ENCODE measurements at regions not wholly inside any gene's neighbourhood (a gene's known extent, or its start where the extent isn't known, plus 50 kb on each side); places are given as distances from the start of the nearest gene placed in this dataset.

DNA sequence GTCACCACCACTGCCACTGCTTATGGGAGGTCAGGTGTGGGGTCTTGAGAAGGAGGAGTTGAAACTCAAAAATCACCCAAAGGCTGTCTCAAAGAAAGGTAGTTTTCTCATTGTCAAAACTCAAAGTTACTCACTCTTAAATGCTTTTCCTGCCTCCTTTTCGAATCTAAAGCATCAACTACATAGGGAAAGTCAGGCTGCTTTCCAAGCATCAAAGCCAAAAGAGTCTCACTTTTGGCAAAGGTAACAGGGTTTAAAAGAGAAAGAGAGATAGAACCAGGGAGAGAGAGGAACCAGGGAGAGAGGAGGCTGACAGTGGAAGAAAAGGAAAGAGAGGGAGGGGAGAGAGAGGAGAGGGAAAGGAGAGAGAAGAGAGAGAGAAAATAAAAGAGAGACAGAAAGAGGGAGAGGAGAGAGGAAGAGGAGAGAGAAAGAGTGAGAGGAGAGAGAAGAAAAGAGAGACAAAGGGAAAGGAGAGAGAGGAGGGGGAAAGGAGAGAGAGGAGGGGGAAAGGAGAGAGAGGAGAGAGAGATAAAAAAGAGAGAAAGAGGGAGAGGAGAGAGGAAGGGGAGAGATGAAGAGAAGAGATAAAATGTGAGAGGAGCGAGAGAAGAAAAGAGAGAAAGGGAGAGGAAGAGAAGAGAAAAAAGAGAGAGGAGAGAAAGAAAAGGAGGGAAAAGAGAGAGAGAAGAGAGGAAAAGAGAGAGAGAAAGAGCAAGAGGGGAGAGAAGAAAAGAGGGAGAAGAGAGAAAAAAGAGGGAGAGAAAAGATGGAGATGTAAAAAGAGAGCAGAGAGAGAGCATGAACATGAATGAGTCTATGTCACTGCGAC lies 262.0 kb upstream of the TSHZ3 start:
- DNase-seq, result no peak

- no peak for DNase-seq
Measured at GRCh38 chr19:31612873-31613272, 263.6 kb upstream of the TSHZ3 start.

DNA sequence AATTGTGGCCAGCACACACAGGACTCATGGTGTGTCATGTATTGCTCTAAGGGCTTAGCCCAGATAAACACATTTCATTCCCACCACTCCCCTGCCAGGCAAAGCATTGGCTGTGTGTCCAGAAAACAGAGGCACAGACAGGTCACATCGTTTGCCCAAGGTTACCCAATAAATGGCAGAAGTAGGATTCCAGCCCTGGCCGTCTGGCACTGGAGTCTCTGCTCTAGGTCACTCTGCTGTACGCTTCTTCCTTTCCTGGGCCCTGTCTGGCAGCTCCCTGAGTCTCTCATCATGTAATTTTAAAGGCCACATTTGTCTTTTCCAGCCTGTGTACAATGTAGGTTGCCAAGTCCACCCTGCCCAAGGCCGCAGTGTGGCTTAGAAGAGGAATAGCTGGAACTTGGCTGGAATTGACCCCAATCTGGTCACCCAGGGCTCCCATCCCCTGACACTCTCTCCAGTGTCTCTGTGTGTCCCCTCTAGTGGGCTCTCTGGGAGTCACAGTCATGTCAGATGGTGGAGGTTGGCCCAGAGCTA lies 264.5 kb upstream of the TSHZ3 start:
- DNase-seq, result no peak

DNA sequence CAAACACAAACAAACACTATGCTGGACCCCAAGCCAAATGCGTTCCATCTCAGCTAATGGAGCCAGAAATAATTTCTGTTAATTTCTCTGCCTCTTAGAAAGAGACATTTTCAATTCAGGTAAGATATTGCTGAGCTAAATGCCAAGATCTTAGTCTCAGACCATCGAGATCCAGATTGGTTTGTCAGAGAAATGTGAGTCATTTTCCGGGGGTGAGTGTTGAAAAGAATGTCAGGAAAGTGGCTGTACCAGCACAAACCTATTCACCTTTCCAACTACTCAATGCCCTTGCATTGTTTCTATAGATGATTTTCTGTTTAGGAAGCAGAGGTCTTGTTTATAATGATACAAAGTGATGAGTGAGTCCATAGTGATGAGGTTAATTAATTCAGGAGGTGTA lies 266.8 kb upstream of the TSHZ3 start:
- DNase-seq, result no peak

GRCh38 chr19:31617010-31617585 lies 267.9 kb upstream of the TSHZ3 start:
- no peak for DNase-seq

GRCh38 chr19:31625056-31625455 lies 275.8 kb upstream of the TSHZ3 start:
- DNase-seq, result no peak

DNA sequence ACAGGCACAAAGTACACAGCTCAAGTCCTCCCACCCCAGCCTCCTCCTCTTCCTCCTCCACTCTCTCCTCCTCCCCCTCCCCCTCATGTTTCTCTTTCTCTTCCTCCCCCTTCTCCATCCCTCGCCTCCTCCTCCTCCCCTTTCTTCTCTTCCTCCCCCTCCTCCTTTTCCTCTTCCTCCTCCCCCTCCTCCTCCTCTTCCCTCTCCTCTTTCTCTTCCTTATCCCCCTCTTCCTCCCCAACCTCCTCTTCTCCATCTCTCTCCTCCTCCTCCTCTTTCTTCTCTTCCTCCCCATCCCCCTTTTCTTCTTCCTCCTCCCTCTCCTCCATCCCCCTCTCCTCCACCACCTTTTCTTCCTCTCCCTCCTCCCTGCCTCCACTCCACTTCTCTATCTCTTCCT lies 276.3 kb upstream of the TSHZ3 start:
- no peak for DNase-seq

- DNase-seq, result no peak
Measured at GRCh38 chr19:31626941-31627340, 277.7 kb upstream of the TSHZ3 start.

DNA sequence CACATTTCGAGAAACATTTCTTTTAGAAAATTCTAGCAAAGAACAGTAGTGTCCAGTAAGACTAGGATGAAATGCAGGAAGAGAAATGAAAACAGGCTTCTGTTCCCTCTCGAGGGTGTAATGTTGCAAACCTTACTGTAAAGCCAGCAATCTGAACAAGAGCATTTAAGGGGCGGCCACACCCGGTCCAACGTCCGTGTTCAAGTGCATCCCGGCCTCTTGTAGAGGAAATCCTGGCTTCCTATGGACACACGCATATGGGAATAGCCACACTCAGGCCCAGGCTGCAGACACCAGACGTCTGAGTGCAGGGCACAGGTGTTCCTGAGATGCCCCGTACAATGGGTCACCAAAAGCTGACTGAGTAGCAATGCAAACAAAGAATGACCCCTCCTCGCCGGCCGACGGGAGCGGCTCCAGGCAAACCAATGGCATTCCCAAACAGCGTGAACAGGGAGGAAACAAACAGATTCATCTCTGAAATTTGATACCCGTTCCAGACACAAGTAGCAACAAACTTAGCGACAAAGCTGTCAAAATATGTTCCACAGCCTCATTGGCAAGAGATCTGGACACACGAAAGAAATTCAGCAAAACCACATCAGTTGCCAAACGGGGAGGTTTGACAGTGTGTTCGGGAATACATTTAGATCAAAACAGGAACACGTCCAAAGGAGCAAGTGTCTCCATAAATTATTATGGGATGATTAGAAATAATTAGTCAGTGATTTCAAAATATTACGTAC lies 278.6 kb upstream of the TSHZ3 start:
- no peak for DNase-seq

GRCh38 chr19:31629579-31630363 lies 280.5 kb upstream of the TSHZ3 start:
- DNase-seq, result no peak

DNA sequence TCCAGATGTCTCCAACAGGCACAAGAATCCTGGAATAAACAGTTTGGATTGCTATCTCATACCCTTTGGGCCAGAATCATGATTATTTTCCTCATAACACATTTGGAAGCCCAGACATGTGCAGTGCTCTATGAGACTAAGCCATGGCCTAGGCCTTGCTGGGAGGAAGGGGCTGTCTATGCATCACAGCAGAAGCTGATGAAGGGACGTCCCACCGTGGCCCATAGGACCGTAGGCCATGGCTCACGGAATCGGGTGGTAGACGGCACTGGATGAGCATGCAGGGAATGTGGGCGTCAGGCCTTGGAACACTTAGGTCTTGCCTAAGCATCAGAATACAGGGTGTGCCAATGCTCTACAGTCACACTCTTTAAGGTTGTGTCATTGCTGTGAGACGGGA lies 283.8 kb upstream of the TSHZ3 start:
- DNase-seq, result no peak

DNA sequence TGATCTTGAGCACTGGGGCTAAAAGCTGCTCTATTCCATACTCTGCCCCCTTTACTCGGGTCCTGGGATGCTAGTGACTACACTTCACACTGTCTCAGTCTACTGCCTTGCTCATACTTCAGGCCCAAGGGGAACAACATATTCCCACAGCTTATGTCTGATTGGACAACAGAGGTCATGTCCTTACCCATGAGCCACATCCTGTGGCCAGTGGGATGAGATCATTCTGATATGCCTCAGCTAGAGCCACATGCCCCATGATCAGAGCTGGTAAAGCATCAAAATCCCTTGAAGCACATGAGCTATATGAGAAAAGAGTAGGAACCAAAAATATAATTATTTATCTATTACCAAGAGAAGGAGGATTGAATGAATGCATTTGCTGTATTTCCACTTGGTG lies 290.1 kb upstream of the TSHZ3 start:
- no peak for DNase-seq

- no peak for DNase-seq
Measured at GRCh38 chr19:31641591-31641990, 292.4 kb upstream of the TSHZ3 start.

- DNase-seq, result no peak
Measured at GRCh38 chr19:31648347-31648746, 299.1 kb upstream of the TSHZ3 start.

- DNase-seq, result no peak
Measured at GRCh38 chr19:31656507-31656906, 307.3 kb upstream of the TSHZ3 start.

- DNase-seq, result no peak
Measured at GRCh38 chr19:31658993-31659896, 310.0 kb upstream of the TSHZ3 start.

DNA sequence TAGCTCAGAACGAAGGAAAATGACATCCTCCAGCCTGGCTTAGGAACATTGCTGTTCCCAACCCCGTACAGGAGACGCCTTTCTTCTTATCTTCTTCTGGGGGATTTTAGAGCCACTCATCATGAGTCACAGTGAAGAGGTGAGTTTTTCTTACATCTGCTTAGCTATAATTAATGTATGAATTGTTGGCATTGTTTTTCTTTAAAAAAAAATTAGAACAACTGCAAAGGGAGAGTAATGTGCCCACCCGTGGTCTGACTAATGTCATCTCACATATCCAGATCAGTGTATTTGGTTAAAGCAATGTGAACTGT lies 310.6 kb upstream of the TSHZ3 start:
- no peak for DNase-seq

GRCh38 chr19:31664096-31664495 lies 314.9 kb upstream of the TSHZ3 start:
- DNase-seq, result no peak

GRCh38 chr19:31664997-31665396 lies 315.8 kb upstream of the TSHZ3 start:
- no peak for DNase-seq

DNA sequence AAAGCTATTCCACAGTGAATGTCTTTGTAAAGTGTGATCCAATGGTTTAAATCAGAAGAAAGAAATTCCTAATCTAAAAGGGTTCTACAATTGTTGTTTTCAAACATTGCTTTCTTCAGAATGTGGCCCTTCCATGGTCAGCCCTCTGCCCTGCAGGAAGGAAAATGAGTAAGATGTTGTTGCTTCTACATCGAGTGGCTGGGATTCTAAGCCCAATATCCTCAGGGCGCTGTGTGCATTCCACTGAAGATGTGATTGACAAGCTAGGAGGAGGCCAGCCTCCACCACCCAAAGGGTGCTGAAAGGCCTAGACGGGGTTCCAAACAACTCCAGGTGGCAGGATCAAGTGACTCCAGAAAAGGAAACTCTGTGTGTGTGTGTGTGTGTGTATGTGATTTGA lies 316.9 kb upstream of the TSHZ3 start:
- DNase-seq, result no peak

DNA sequence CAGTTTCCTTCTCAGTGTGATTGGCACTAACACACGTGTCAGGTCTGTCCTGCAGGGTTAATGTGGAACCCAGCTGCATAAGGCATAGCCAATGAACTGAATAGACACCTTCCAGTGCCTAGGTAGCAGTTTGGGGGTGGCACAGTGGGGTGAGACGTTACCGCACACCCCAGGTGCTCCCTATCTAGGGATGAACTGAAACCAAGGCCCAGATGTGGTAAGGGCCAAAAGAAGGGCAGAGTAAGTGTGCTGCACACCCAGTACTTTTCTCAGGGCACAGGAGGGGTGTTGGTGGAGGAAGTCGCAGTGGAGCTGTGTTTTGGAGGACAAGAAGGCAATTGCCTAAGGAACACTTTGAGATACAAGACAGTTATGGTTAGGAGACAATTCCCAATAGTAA lies 317.9 kb upstream of the TSHZ3 start:
- DNase-seq, result no peak

DNA sequence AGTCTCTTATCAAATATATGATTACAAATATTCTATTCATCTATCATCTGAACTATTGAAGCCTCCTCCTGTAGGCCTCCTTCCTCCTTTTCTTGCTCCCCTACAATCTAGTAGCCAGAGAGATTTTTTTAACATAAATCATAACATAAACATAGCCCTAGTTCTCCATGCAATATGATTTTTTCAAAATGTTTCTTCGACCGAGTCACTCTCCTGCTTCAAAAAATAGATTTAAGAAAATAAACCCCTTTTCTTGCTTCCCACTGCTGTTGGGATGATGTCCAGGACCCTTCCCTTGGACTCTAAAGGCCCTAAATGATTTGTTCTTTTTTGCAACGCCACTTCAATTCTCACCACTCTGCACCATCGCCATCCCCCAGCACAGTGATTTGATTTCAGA lies 319.7 kb upstream of the TSHZ3 start:
- no peak for DNase-seq

Data from activated effector memory CD4-positive, alpha-beta T cell treated with Interleukin-2 at 50 U/mL for 16 hours (primary cell).